T-helper 2 cell treated with Interferon-gamma antibody and Interleukin-4, amounts not matched to agents 5 μg/mL and 100 μg/mL, for 36 hours (primary cell): ENCODE measurements at regions not wholly inside any gene's neighbourhood (a gene's known extent, or its start where the extent isn't known, plus 50 kb on each side); places are given as distances from the start of the nearest gene placed in this dataset.
"Not testable (repeated sequence)": the region's sequence is repeated elsewhere in the genome, so short reads cannot be mapped to it uniquely, and the experiment has no call there.

ENCODE experiments used
- DNase-seq: peaks from one replicate; pipeline ENCODE4 v3.0.0; 2021; ENCODE audit warnings: low spot score
- H3K27ac Mint-ChIP-seq: one replicate; pipeline ENCODE4 v1.8.0; 2021; ENCODE audit warnings: mild to moderate bottlenecking, mixed read lengths
- H3K27me3 Mint-ChIP-seq: one replicate; pipeline ENCODE4 v1.8.0; 2021; ENCODE audit warnings: low read depth, mixed read lengths
- H3K36me3 Mint-ChIP-seq: one replicate; pipeline ENCODE4 v1.8.0; 2021; ENCODE audit warnings: low read depth, mixed read lengths
- H3K4me1 Mint-ChIP-seq: one replicate; pipeline ENCODE4 v1.8.0; 2021; ENCODE audit warnings: low read depth, mixed read lengths
- H3K4me3 Mint-ChIP-seq: one replicate; pipeline ENCODE4 v1.8.0; 2022; ENCODE audit warnings: mild to moderate bottlenecking, moderate library complexity, mixed read lengths
- H3K9me3 Mint-ChIP-seq: one replicate; pipeline ENCODE4 v1.8.0; 2021; ENCODE audit warnings: mixed read lengths

GRCh38 chr10:124200011-124200410 lies 106.6 kb upstream of the CHST15 start:
- Mint-ChIP-seq H3K9me3 (no peaks in the 10 kb centered on the region), H3K4me3 (no peak overlapping the region), H3K4me1 (no peaks in the 10 kb centered on the region), H3K36me3 (no peaks in the 10 kb centered on the region), H3K27ac (no peak overlapping the region), H3K27me3 (peaks cover 8% of the 10 kb centered on the region)
- no peak for DNase-seq

- DNase-seq: no peak
- Mint-ChIP-seq H3K4me1 (no peaks in the 10 kb centered on the region), H3K27me3 (peaks cover 8% of the 10 kb centered on the region), H3K4me3 (no peak overlapping the region), H3K27ac (no peak overlapping the region), H3K9me3 (no peaks in the 10 kb centered on the region), H3K36me3 (no peaks in the 10 kb centered on the region)
These were observed 105.5 kb upstream of the CHST15 start for GRCh38 chr10:124198871-124199270.

- no peak for DNase-seq
- H3K9me3 Mint-ChIP-seq: no peaks in the 10 kb centered on the region
- H3K36me3 Mint-ChIP-seq: no peaks in the 10 kb centered on the region
- H3K27me3 Mint-ChIP-seq: peaks cover 8% of the 10 kb centered on the region
- no peak overlapping the region for H3K4me3 Mint-ChIP-seq
- H3K4me1 Mint-ChIP-seq: no peaks in the 10 kb centered on the region
- no peak overlapping the region for H3K27ac Mint-ChIP-seq
These were observed 104.7 kb upstream of the CHST15 start for GRCh38 chr10:124198125-124198501.

- no peak overlapping the region for H3K4me3 Mint-ChIP-seq
- DNase-seq: no peak
- no peaks in the 10 kb centered on the region for H3K36me3 Mint-ChIP-seq
- no peak overlapping the region for H3K27ac Mint-ChIP-seq
- H3K27me3 Mint-ChIP-seq: peaks cover 11% of the 10 kb centered on the region
- no peaks in the 10 kb centered on the region for H3K4me1 Mint-ChIP-seq
- H3K9me3 Mint-ChIP-seq: no peaks in the 10 kb centered on the region
These were observed 104.2 kb upstream of the CHST15 start for GRCh38 chr10:124197371-124198124.

- Mint-ChIP-seq H3K36me3 (no peaks in the 10 kb centered on the region), H3K27me3 (peaks cover 19% of the 10 kb centered on the region), H3K4me3 (no peak overlapping the region), H3K4me1 (no peaks in the 10 kb centered on the region), H3K27ac (no peak overlapping the region), H3K9me3 (no peaks in the 10 kb centered on the region)
- no peak for DNase-seq
These were observed 103.3 kb upstream of the CHST15 start for GRCh38 chr10:124196659-124197058.

- H3K4me1 Mint-ChIP-seq: no peaks in the 10 kb centered on the region
These were observed 100.9 kb upstream of the CHST15 start for GRCh38 chr10:124194199-124194824.

GRCh38 chr10:124193309-124193696 lies 99.9 kb upstream of the CHST15 start:
- no peaks in the 10 kb centered on the region for H3K4me1 Mint-ChIP-seq
- no peak for DNase-seq
- H3K27ac Mint-ChIP-seq: no peak overlapping the region
- H3K4me3 Mint-ChIP-seq: no peak overlapping the region
- peaks cover 36% of the 10 kb centered on the region for H3K27me3 Mint-ChIP-seq
- no peaks in the 10 kb centered on the region for H3K36me3 Mint-ChIP-seq
- H3K9me3 Mint-ChIP-seq: no peaks in the 10 kb centered on the region

More at GRCh38 chr10:124194199-124194824, 100.9 kb upstream of the CHST15 start:
- no peak overlapping the region for H3K27ac Mint-ChIP-seq
- H3K36me3 Mint-ChIP-seq: no peaks in the 10 kb centered on the region
- H3K27me3 Mint-ChIP-seq: peaks cover 32% of the 10 kb centered on the region
- H3K4me3 Mint-ChIP-seq: no peak overlapping the region
- no peak for DNase-seq
- H3K9me3 Mint-ChIP-seq: no peaks in the 10 kb centered on the region

- H3K4me3 Mint-ChIP-seq, H3K27ac Mint-ChIP-seq, H3K9me3 Mint-ChIP-seq, H3K36me3 Mint-ChIP-seq, DNase-seq, H3K4me1 Mint-ChIP-seq: not testable (repeated sequence)
- peaks cover 40% of the 10 kb centered on the region for H3K27me3 Mint-ChIP-seq
These were observed 99.4 kb upstream of the CHST15 start for GRCh38 chr10:124192664-124193308.

GRCh38 chr10:124190476-124190875 lies 97.1 kb upstream of the CHST15 start:
- H3K4me1 Mint-ChIP-seq, DNase-seq, H3K36me3 Mint-ChIP-seq, H3K9me3 Mint-ChIP-seq, H3K4me3 Mint-ChIP-seq, H3K27ac Mint-ChIP-seq: not testable (repeated sequence)
- peaks cover 37% of the 10 kb centered on the region for H3K27me3 Mint-ChIP-seq

- H3K27me3 Mint-ChIP-seq: peaks cover 29% of the 10 kb centered on the region
- H3K4me3 Mint-ChIP-seq: no peak overlapping the region
- no peaks in the 10 kb centered on the region for H3K9me3 Mint-ChIP-seq
- DNase-seq: no peak
- no peak overlapping the region for H3K27ac Mint-ChIP-seq
- H3K4me1 Mint-ChIP-seq: no peaks in the 10 kb centered on the region
- H3K36me3 Mint-ChIP-seq: no peaks in the 10 kb centered on the region
These were observed 93.6 kb upstream of the CHST15 start for GRCh38 chr10:124186956-124187355.

GRCh38 chr10:124185084-124185483 lies 91.7 kb upstream of the CHST15 start:
- Mint-ChIP-seq H3K27me3 (peaks cover 18% of the 10 kb centered on the region), H3K4me3 (no peak overlapping the region), H3K4me1 (peaks cover 3% of the 10 kb centered on the region), H3K36me3 (no peaks in the 10 kb centered on the region), H3K27ac (no peak overlapping the region), H3K9me3 (no peaks in the 10 kb centered on the region)
- no peak for DNase-seq

- Mint-ChIP-seq H3K36me3 (no peaks in the 10 kb centered on the region), H3K27ac (no peak overlapping the region), H3K4me1 (peaks cover 3% of the 10 kb centered on the region), H3K27me3 (peaks cover 13% of the 10 kb centered on the region), H3K4me3 (no peak overlapping the region), H3K9me3 (no peaks in the 10 kb centered on the region)
- no peak for DNase-seq
These were observed 90.9 kb upstream of the CHST15 start for GRCh38 chr10:124184208-124184830.

- H3K4me3 Mint-ChIP-seq: no peak overlapping the region
- no peaks in the 10 kb centered on the region for H3K36me3 Mint-ChIP-seq
- H3K4me1 Mint-ChIP-seq: peaks cover 3% of the 10 kb centered on the region
- H3K9me3 Mint-ChIP-seq: no peaks in the 10 kb centered on the region
- H3K27me3 Mint-ChIP-seq: peaks cover 6% of the 10 kb centered on the region
- no peak overlapping the region for H3K27ac Mint-ChIP-seq
- DNase-seq: no peak
These were observed 90.2 kb upstream of the CHST15 start for GRCh38 chr10:124183617-124184016.

GRCh38 chr10:124182088-124182541 lies 88.7 kb upstream of the CHST15 start:
- Mint-ChIP-seq H3K4me3 (no peak overlapping the region), H3K27ac (no peak overlapping the region), H3K27me3 (no peaks in the 10 kb centered on the region), H3K36me3 (no peaks in the 10 kb centered on the region), H3K9me3 (no peaks in the 10 kb centered on the region), H3K4me1 (peaks cover 3% of the 10 kb centered on the region)
- no peak for DNase-seq
